CD14-positive monocyte (primary cell): ENCODE measurements at regions not wholly inside any gene's neighbourhood (a gene's known extent, or its start where the extent isn't known, plus 50 kb on each side); places are given as distances from the start of the nearest gene placed in this dataset.

Source experiments
- DNase-seq, 3 donors: peaks; one replicate each; pipeline ENCODE4 v3.0.0-alpha.2; 2011 to 2022
- H2AFZ ChIP-seq: 2 replicates; pipeline ENCODE4 v1.6.0; 2012; ENCODE audit warnings: mild to moderate bottlenecking, low read depth, low read length, inconsistent platforms; ENCODE audit not compliant: insufficient read depth, poor library complexity, severe bottlenecking
- H3K27ac ChIP-seq, 2 donors: 1 replicate in 1 of 2; 2 replicates in 1 of 2; pipeline ENCODE4 v1.5.1; 2012 to 2013; ENCODE audit warnings: low read length in 2 of 2, control low read depth in 1 of 2, inconsistent platforms in 1 of 2, low read depth in 1 of 2, mild to moderate bottlenecking in 1 of 2
- H3K27me3 ChIP-seq, 2 donors: one replicate each; pipeline versions ENCODE4 v1.6.0 to v1.6.1; 2011 to 2013; ENCODE audit warnings: low read length in 2 of 2; ENCODE audit not compliant: control insufficient read depth in 2 of 2, insufficient read depth in 2 of 2
- H3K36me3 ChIP-seq, 2 donors: replicated peaks in 1 of 2; 1 replicate in 1 of 2; 2 replicates in 1 of 2; pipeline versions ENCODE4 v1.5.1 to v1.6.1; 2012 to 2013; ENCODE audit warnings: low read length in 2 of 2, control low read depth in 1 of 2, inconsistent platforms in 1 of 2, mild to moderate bottlenecking in 1 of 2; ENCODE audit not compliant: insufficient read depth in 2 of 2, control insufficient read depth in 1 of 2
- H3K4me1 ChIP-seq, 2 donors: 1 replicate in 1 of 2; 2 replicates in 1 of 2; pipeline versions ENCODE4 v1.5.1 to v1.6.1; 2012 to 2013; ENCODE audit warnings: low read length in 2 of 2, control low read depth in 1 of 2, inconsistent platforms in 1 of 2, mild to moderate bottlenecking in 1 of 2, moderate library complexity in 1 of 2; ENCODE audit not compliant: insufficient read depth in 2 of 2, control insufficient read depth in 1 of 2
- H3K4me2 ChIP-seq: replicated peaks from 2 replicates; pipeline ENCODE3; 2012; ENCODE audit warnings: low read length, moderate library complexity, mild to moderate bottlenecking; ENCODE audit not compliant: poor library complexity, severe bottlenecking; ENCODE audit errors: extremely low read depth
- H3K4me3 ChIP-seq, 3 experiments: fragments of 200-600 bp in 1 of 3; sonication (generic) in 1 of 3; replicated peaks in 1 of 3; 1 replicate in 2 of 3; 2 replicates in 1 of 3; pipeline ENCODE4 v1.5.1; 2011 to 2013; ENCODE audit warnings: low read length in 3 of 3, mild to moderate bottlenecking in 3 of 3, control low read depth in 2 of 3, low read depth in 2 of 3, inconsistent platforms in 1 of 3, moderate library complexity in 1 of 3
- H3K79me2 ChIP-seq: 2 replicates; pipeline ENCODE4 v1.6.0; 2012; ENCODE audit warnings: mild to moderate bottlenecking, control low read depth, inconsistent platforms, low read length, moderate library complexity; ENCODE audit not compliant: insufficient read depth
- H3K9ac ChIP-seq: 2 replicates; pipeline ENCODE4 v1.6.0; 2017; ENCODE audit warnings: low read length, mild to moderate bottlenecking; ENCODE audit not compliant: insufficient read depth, poor library complexity, severe bottlenecking
- H3K9me3 ChIP-seq, 2 donors: replicated peaks in 1 of 2; 1 replicate in 1 of 2; 2 replicates in 1 of 2; pipeline versions ENCODE4 v1.5.1 to v1.6.1; 2012 to 2013; ENCODE audit warnings: low read length in 2 of 2, control low read depth in 1 of 2; ENCODE audit not compliant: control insufficient read depth in 1 of 2, insufficient read depth in 1 of 2
- H4K20me1 ChIP-seq: 2 replicates; pipeline ENCODE4 v1.6.0; 2012; ENCODE audit warnings: mild to moderate bottlenecking, low read length, control low read depth, moderate library complexity; ENCODE audit not compliant: insufficient read depth
- H3K27ac Mint-ChIP-seq, 7 donors: one replicate each; pipeline ENCODE4 v1.8.0; 2020; ENCODE audit warnings: mild to moderate bottlenecking in 7 of 7, mixed read lengths in 7 of 7, moderate library complexity in 6 of 7, inconsistent platforms in 2 of 7
- H3K27me3 Mint-ChIP-seq, 3 donors: one replicate each; pipeline ENCODE4 v1.8.0; 2021 to 2022; ENCODE audit warnings: low read depth in 3 of 3, mild to moderate bottlenecking in 3 of 3, mixed read lengths in 3 of 3, moderate library complexity in 3 of 3, inconsistent platforms in 1 of 3
- H3K36me3 Mint-ChIP-seq, 2 donors: one replicate each; pipeline ENCODE4 v1.8.0; 2020; ENCODE audit warnings: mixed read lengths in 2 of 2, inconsistent platforms in 1 of 2, mild to moderate bottlenecking in 1 of 2
- H3K4me1 Mint-ChIP-seq: one replicate; pipeline ENCODE4 v1.8.0; 2020; ENCODE audit warnings: mild to moderate bottlenecking, mixed read lengths
- H3K4me3 Mint-ChIP-seq, 2 donors: one replicate each; pipeline ENCODE4 v1.8.0; 2020; ENCODE audit warnings: mild to moderate bottlenecking in 2 of 2, mixed read lengths in 2 of 2, moderate library complexity in 1 of 2
- H3K9me3 Mint-ChIP-seq, 7 donors: one replicate each; pipeline ENCODE4 v1.8.0; 2020 to 2022; ENCODE audit warnings: mixed read lengths in 7 of 7, mild to moderate bottlenecking in 6 of 7, moderate library complexity in 6 of 7, inconsistent platforms in 2 of 7
- WGBS: methylation state at CpG from one replicate; pipeline ENCODE4 v1.1.5; 2013; ENCODE audit warnings: missing lambda C conversion rate; ENCODE audit not compliant: insufficient coverage; 5-methylcytosine and 5-hydroxymethylcytosine counted together
- intact Hi-C, 2 donors: fragments of 100-400 bp; cut with micrococcal nuclease; formaldehyde crosslinking; loops; one replicate each; pipeline versions ENCODE4 v1.15.0 to v1.15.1; 2023
- TF ChIP-seq, protein P1 (sequence below): fragments of 200-600 bp; IDR thresholded peaks from one replicate; pipeline ENCODE4 v1.8.0; 2022; ENCODE audit warnings: antibody characterized with exemption, mild to moderate bottlenecking

DNA sequence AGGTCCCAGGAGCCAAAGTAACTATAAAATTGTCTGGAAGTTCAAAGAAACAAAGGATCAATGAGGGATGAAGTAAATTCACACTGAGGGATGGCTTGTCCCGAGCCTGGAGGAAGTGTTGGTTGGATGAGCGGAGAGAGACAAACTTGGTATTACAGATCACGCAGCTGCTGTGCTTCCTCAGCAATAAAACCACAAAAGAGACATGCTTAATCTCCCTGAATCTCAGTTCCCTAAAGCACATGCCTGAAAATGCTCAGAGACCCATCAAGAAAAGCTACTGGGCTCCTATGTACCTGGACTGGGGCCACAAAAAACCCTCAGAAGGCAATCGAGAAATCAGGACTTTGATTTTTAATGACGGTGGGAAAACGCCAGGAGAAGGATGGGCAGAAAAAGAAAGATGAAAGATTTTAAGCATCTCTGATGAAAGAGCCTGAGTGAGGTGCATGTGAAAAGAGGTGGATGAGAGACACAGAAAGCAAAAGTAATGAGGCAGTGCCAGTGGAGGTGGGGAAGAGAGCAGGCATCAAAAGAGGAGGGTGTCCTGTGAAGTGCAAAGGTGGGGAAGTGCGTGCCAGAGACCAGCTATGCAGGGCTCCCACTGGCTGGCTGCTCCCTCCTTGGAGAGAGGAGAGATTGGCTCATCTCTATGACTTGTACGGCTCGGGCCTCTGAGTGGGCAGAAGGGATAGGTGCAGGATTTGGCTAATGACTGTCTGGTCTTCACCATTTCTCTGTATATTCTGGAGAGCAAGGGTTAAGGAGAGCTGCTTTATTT lies 143.7 kb downstream of the ABCC12 start:
- 79% methylated on average over 4 of the region's 9 CpGs for WGBS
- peaks cover 0 to 2% (median 2%) of the 10 kb centered on the region in 3 donors for H3K27me3 Mint-ChIP-seq

DNA sequence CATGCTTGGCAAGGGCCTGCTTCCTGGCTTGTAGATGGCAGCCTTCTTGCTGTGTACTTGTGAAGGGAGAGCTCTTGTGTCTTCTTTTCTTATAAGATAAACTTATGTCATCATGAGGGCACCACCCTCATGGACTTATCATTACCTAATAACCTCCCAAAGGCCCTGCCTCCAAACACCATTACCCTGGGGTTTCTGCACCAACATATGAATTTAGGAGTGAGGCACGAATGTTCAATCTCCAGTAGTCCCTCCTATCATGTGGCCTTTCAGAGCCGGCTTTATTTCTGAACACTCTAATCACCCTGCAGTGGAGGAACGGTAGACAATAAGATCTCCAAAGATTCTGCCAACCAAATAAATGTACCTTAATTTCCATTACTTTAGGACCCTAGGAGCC lies 144.3 kb downstream of the ABCC12 start:
- no peaks in the 10 kb centered on the region for H3K36me3 Mint-ChIP-seq
- no peak for DNase-seq
- Histone ChIP-seq H3K79me2 (no peaks in the 10 kb centered on the region), H3K4me3 (no peak overlapping the region), H3K9ac (no peak overlapping the region), H3K27ac (no peak overlapping the region), H4K20me1 (no peaks in the 10 kb centered on the region), H3K9me3 (peaks cover 0 to 7% of the 10 kb centered on the region in 2 donors), H2AFZ (no peak overlapping the region), H3K36me3 (no peaks in the 10 kb centered on the region), H3K4me1 (no peaks in the 10 kb centered on the region), H3K4me2 (no peak overlapping the region), H3K27me3 (no peaks in the 10 kb centered on the region)
- intact Hi-C loops, result no loop called here
- TF ChIP-seq, protein P1, sequence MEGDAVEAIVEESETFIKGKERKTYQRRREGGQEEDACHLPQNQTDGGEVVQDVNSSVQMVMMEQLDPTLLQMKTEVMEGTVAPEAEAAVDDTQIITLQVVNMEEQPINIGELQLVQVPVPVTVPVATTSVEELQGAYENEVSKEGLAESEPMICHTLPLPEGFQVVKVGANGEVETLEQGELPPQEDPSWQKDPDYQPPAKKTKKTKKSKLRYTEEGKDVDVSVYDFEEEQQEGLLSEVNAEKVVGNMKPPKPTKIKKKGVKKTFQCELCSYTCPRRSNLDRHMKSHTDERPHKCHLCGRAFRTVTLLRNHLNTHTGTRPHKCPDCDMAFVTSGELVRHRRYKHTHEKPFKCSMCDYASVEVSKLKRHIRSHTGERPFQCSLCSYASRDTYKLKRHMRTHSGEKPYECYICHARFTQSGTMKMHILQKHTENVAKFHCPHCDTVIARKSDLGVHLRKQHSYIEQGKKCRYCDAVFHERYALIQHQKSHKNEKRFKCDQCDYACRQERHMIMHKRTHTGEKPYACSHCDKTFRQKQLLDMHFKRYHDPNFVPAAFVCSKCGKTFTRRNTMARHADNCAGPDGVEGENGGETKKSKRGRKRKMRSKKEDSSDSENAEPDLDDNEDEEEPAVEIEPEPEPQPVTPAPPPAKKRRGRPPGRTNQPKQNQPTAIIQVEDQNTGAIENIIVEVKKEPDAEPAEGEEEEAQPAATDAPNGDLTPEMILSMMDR, result no peak
- 60% methylated on average over 1 of the region's 3 CpGs for WGBS
- no peak overlapping the region for H3K4me3 Mint-ChIP-seq
- peaks cover 0 to 24% (median 3%) of the 10 kb centered on the region in 7 donors for H3K9me3 Mint-ChIP-seq
- H3K4me1 Mint-ChIP-seq, result no peaks in the 10 kb centered on the region
- no peak overlapping the region for H3K27ac Mint-ChIP-seq
- H3K27me3 Mint-ChIP-seq, result peaks cover 0 to 2% (median 2%) of the 10 kb centered on the region in 3 donors

More for the DNA sequence above, 143.7 kb downstream of the ABCC12 start:
- H3K9ac ChIP-seq, result no peak overlapping the region
- peaks cover 0 to 4% of the 10 kb centered on the region in 2 donors for H3K9me3 ChIP-seq
- H3K4me3 ChIP-seq, result no peak overlapping the region
- no peak overlapping the region for H3K4me2 ChIP-seq
- H4K20me1 ChIP-seq, result no peaks in the 10 kb centered on the region
- no peaks in the 10 kb centered on the region for H3K79me2 ChIP-seq
- no peak overlapping the region for H2AFZ ChIP-seq
- no peaks in the 10 kb centered on the region for H3K27me3 ChIP-seq
- H3K36me3 ChIP-seq, result no peaks in the 10 kb centered on the region
- no peaks in the 10 kb centered on the region for H3K4me1 ChIP-seq
- no peak overlapping the region for H3K27ac Mint-ChIP-seq
- no peaks in the 10 kb centered on the region for H3K36me3 Mint-ChIP-seq
- no peak overlapping the region for H3K4me3 Mint-ChIP-seq
- no peak overlapping the region for H3K27ac ChIP-seq
- no peaks in the 10 kb centered on the region for H3K4me1 Mint-ChIP-seq
- intact Hi-C loops, result no loop called here
- peaks cover 0 to 24% (median 3%) of the 10 kb centered on the region in 7 donors for H3K9me3 Mint-ChIP-seq
- no peak for DNase-seq
- TF ChIP-seq, protein P1, result no peak
